Tibial artery (tissue), 4 donors: ENCODE measurements at regions not wholly inside any gene's neighbourhood (a gene's known extent, or its start where the extent isn't known, plus 50 kb on each side); places are given as distances from the start of the nearest gene placed in this dataset.

Source experiments
- DNase-seq, 2 donors: peaks; one replicate each; pipeline ENCODE4 v3.0.0-alpha.2; 2019
- H3K27ac ChIP-seq, 2 donors: fragments of 200-600 bp; sonication (generic) in 1 of 2; 1 replicate in 1 of 2; 2 replicates in 1 of 2; pipeline ENCODE4 v1.5.1; 2018 to 2019; ENCODE audit warnings: mild to moderate bottlenecking in 1 of 2
- H3K27me3 ChIP-seq, 2 donors: fragments of 200-600 bp; sonication (generic) in 1 of 2; one replicate each; pipeline versions ENCODE4 v1.5.1 to v1.6.0; 2016 to 2019
- H3K36me3 ChIP-seq, 3 donors: fragments of 200-600 bp; sonication (generic) in 2 of 3; one replicate each; pipeline ENCODE4 v1.5.1; 2016 to 2019; ENCODE audit warnings: mild to moderate bottlenecking in 2 of 3
- H3K4me1 ChIP-seq, 4 donors: fragments of 200-600 bp; sonication (generic) in 2 of 4; 1 replicate in 3 of 4; 2 replicates in 1 of 4; pipeline ENCODE4 v1.5.1; 2016 to 2019
- H3K4me3 ChIP-seq, 2 donors: fragments of 200-600 bp; sonication (generic) in 1 of 2; 1 replicate in 1 of 2; 2 replicates in 1 of 2; pipeline ENCODE4 v1.5.1; 2018 to 2019; ENCODE audit warnings: mild to moderate bottlenecking in 2 of 2
- H3K9me3 ChIP-seq, 3 donors: fragments of 200-600 bp; sonication (generic) in 1 of 3; one replicate each; pipeline ENCODE4 v1.5.1; 2016 to 2019
- intact Hi-C: fragments of 100-400 bp; cut with DNase I; formaldehyde crosslinking; loops from one replicate; pipeline ENCODE4 v1.15.0; 2023; ENCODE audit warnings: low total_unique reads
- TF ChIP-seq, protein P1 (sequence below), 2 experiments: fragments of 200-600 bp in 1 of 2; fragments of 450-650 bp in 1 of 2; IDR thresholded peaks; one replicate each; pipeline ENCODE4 v1.5.1; 2017 to 2019; ENCODE audit warnings: antibody characterized with exemption in 2 of 2, mild to moderate bottlenecking in 1 of 2, moderate library complexity in 1 of 2

DNA sequence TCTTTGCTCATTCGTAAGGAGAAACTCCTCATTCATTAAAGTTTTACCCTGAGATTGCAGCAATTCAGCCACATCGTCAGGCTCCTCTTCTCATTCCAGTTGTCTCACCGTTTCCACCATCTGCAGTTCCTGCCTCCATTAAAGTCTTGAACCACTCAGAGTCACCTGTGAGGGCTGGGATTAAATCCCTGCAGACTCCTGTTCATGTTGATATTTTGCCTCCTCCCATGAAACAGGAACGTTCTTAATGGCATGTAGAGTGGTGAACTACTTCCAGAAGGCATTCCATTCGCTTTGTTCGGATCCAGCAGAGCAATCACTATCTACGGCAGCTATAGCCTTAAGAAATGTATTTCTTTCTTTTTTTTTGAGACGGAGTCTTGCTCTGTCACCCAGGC is 96.5 kb upstream of the FAM20C start:
- Histone ChIP-seq H3K9me3 (peaks cover 0 to 7% (median 6%) of the 10 kb centered on the region in 3 donors), H3K4me3 (no peak overlapping the region), H3K4me1 (peaks cover 0 to 2% (median under 1%) of the 10 kb centered on the region in 4 donors), H3K36me3 (no peaks in the 10 kb centered on the region), H3K27ac (no peak overlapping the region), H3K27me3 (no peaks in the 10 kb centered on the region)
- TF ChIP-seq, protein P1, sequence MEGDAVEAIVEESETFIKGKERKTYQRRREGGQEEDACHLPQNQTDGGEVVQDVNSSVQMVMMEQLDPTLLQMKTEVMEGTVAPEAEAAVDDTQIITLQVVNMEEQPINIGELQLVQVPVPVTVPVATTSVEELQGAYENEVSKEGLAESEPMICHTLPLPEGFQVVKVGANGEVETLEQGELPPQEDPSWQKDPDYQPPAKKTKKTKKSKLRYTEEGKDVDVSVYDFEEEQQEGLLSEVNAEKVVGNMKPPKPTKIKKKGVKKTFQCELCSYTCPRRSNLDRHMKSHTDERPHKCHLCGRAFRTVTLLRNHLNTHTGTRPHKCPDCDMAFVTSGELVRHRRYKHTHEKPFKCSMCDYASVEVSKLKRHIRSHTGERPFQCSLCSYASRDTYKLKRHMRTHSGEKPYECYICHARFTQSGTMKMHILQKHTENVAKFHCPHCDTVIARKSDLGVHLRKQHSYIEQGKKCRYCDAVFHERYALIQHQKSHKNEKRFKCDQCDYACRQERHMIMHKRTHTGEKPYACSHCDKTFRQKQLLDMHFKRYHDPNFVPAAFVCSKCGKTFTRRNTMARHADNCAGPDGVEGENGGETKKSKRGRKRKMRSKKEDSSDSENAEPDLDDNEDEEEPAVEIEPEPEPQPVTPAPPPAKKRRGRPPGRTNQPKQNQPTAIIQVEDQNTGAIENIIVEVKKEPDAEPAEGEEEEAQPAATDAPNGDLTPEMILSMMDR (IDR thresholded peaks at IDR 0.05): no peak
- no peak for DNase-seq
- intact Hi-C loops: no loop called here

DNA sequence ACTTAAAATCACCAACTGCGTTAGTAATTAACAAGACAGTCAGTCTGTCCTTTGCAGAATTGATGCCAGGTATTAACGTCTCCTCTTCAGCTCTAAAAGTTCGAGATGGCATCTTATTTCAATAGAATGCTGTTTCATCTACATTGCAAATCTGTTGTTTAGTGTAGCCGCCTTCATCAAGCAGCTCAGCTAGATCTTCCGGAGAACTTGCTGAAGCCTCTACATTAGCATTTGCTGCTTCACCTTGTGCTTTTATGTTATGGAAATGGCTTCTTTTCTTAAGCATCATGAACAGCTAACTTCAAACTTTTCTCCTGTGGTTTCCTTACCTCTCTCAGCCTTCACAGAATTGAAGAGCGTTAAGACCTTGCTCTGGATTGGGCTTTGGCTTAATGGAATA is 95.5 kb upstream of the FAM20C start:
- Histone ChIP-seq H3K9me3 (peaks cover 0 to 7% (median 6%) of the 10 kb centered on the region in 3 donors), H3K4me3 (no peak overlapping the region), H3K27ac (no peak overlapping the region), H3K36me3 (no peaks in the 10 kb centered on the region), H3K4me1 (no peaks in the 10 kb centered on the region), H3K27me3 (no peaks in the 10 kb centered on the region)
- no peak for DNase-seq
- intact Hi-C loops: no loop called here
- TF ChIP-seq, protein P1 (IDR thresholded peaks at IDR 0.05): no peak

DNA sequence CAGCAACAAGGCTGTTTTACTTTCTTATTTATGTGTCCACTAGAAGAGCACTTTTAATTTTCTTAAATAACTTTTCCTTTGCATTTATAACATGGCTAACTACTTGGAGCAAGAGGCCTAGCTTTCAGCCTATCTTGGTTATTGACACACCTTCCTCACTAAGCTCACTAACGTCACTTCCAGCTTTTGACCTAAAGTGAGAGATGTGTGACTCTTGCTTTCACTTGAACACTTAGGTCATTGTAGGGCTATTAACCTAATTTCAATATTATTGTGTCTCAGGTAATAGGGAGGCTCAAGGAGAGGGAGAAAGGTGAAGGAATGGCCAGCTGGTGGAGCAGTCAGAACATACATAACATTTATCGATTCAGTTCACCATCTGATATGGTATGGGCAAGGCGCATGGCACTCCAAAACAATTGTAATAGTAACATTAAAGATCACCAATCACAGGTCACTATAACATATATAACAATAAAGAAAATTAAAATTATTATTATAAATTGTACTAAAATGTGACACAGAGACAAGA is 95.0 kb upstream of the FAM20C start:
- TF ChIP-seq, protein P1 (IDR thresholded peaks at IDR 0.05): no peak
- Histone ChIP-seq H3K27ac (no peak overlapping the region), H3K9me3 (peaks cover 0 to 7% (median 6%) of the 10 kb centered on the region in 3 donors), H3K4me3 (no peak overlapping the region), H3K36me3 (no peaks in the 10 kb centered on the region), H3K27me3 (no peaks in the 10 kb centered on the region), H3K4me1 (no peaks in the 10 kb centered on the region)
- intact Hi-C loops: no loop called here
- no peak for DNase-seq

DNA sequence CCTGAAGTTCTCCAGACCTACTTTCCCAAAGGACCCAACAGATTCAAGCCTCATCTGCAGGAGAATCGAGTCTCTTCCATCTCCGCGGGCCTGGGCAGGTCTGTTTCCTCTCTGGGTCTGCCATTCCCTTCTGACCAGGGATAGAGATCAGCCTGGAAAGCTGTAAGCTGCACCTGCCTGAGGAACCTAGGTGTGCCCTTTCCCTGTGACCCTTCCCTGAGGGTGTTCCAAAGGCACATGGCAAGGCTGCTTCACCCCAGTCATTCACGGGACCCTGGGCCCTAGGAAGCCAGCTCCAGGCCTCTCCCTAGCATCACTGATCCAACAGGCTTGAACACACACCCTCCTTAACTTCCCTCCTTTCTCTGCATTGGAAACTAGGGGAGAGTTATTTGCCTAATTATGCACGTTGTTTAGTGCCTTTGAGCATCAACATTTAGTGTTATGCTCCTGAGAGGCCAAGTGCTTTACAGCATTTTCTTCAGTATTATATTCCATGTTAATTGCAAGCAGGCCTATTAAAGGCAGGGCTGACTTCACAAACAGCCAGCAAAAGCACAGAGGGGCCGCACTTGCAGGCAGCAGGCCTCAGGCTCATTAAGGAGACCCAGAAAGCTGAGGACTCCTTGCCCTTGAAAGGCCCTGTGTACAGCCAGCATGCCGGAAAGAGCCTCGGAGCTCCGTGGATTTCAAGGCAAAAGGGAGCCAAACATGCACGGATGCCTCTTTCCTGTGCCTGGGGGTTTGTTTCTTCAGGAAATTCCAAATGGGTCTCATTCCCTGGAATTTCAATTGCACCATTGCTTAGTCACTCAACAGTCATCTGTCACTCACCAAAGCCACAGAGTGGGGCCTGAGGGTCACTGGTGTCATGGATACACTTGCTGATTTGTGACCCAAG is 91.0 kb upstream of the FAM20C start:
- no peak overlapping the region for H3K4me3 ChIP-seq

DNA sequence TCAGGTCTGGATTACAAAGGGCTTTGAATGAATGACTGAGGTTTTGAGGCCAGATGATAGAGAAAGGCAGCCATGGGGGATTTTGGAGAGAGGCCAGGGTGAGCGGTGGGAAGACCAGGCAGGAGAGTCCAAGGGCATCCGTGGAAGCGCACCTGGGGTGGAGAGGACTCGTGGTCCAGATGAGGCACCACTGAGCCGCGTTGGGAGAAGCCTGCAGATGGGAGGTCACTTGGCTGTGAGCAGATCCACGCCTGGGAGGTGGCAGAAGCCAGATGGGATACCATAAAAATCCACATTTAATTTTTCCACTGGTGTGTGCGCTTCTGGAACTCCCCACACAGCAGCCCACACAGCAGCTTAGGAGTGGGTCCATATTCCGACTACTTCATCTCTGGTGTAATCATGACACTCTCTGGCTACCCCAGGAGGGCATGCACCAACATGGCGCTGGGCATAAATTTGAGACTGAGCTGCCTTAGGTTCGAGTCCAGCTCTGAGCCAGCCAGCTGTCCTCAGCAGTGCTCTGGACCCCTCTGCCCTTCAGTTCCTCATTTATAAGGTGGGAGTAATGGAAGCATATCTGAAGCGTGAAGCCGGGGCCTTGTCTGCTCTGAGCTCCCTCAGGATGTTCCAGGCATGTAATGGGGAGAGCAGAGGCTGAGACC is 90.2 kb upstream of the FAM20C start:
- intact Hi-C loops: no loop called here
- peaks cover 0 to 7% (median 6%) of the 10 kb centered on the region in 3 donors for H3K9me3 ChIP-seq
- no peak overlapping the region for H3K4me3 ChIP-seq
- TF ChIP-seq, protein P1 (IDR thresholded peaks at IDR 0.05): no peak
- no peak overlapping the region for H3K27ac ChIP-seq
- no peaks in the 10 kb centered on the region for H3K36me3 ChIP-seq
- DNase-seq: no peak
- H3K27me3 ChIP-seq: no peaks in the 10 kb centered on the region
- H3K4me1 ChIP-seq: no peaks in the 10 kb centered on the region

More for the DNA sequence above, 91.0 kb upstream of the FAM20C start:
- no peak for DNase-seq
- Histone ChIP-seq H3K4me1 (no peaks in the 10 kb centered on the region), H3K27me3 (no peaks in the 10 kb centered on the region), H3K27ac (no peak overlapping the region), H3K36me3 (no peaks in the 10 kb centered on the region), H3K9me3 (peaks cover 0 to 7% (median 6%) of the 10 kb centered on the region in 3 donors)
- intact Hi-C loops: no loop called here
- TF ChIP-seq, protein P1 (IDR thresholded peaks at IDR 0.05): no peak
